Astrocyte (in vitro differentiated cells and primary cell): ENCODE measurements at regions not wholly inside any gene's neighbourhood (a gene's known extent, or its start where the extent isn't known, plus 50 kb on each side); places are given as distances from the start of the nearest gene placed in this dataset.
"Not testable (repeated sequence)": the region's sequence is repeated elsewhere in the genome, so short reads cannot be mapped to it uniquely, and the experiment has no call there.

Experiments used
- CTCF ChIP-seq: IDR thresholded peaks from 2 replicates; pipeline ENCODE4 v1.5.1; 2011; ENCODE audit warnings: low read depth, mild to moderate bottlenecking, inconsistent platforms, low read length, moderate library complexity; ENCODE audit not compliant: insufficient read depth
- EZH2 ChIP-seq: IDR thresholded peaks from 2 replicates; pipeline ENCODE4 v1.6.1; 2012; ENCODE audit warnings: mild to moderate bottlenecking, low read length, inconsistent platforms; ENCODE audit not compliant: insufficient read depth

- TF ChIP-seq CTCF, EZH2: not testable (repeated sequence)
These were observed 171.3 kb downstream of the SMAD6 start for GRCh38 chr15:66873331-66873730.
